H54 (cell line): ENCODE measurements at regions not wholly inside any gene's neighbourhood (a gene's known extent, or its start where the extent isn't known, plus 50 kb on each side); places are given as distances from the start of the nearest gene placed in this dataset.
"Not testable (repeated sequence)": the region's sequence is repeated elsewhere in the genome, so short reads cannot be mapped to it uniquely, and the experiment has no call there.

ENCODE experiments used
- DNase-seq: peaks from one replicate; pipeline ENCODE4 v3.0.0; 2011; ENCODE audit warnings: low spot score, mixed read lengths; ENCODE audit not compliant: insufficient read length
- FAIRE-seq: peaks from 3 replicates; lab custom pipeline; 2011; peaks lifted over from hg19 to GRCh38; lab: Jason Lieb, UNC
- POLR2A ChIP-seq: IDR thresholded peaks from 2 replicates; pipeline ENCODE4 v1.6.1; 2011; ENCODE audit warnings: low read depth, mild to moderate bottlenecking, low read length

- no peak for TF ChIP-seq POLR2A
- no peak for FAIRE-seq
- no peak for DNase-seq
These were observed 1280.5 kb upstream of the ZEB2 start for GRCh38 chr2:145800151-145801091.

GRCh38 chr2:145799595-145800108 lies 1279.7 kb upstream of the ZEB2 start:
- no peak for TF ChIP-seq POLR2A
- FAIRE-seq (no peak), DNase-seq (no peak)

DNA sequence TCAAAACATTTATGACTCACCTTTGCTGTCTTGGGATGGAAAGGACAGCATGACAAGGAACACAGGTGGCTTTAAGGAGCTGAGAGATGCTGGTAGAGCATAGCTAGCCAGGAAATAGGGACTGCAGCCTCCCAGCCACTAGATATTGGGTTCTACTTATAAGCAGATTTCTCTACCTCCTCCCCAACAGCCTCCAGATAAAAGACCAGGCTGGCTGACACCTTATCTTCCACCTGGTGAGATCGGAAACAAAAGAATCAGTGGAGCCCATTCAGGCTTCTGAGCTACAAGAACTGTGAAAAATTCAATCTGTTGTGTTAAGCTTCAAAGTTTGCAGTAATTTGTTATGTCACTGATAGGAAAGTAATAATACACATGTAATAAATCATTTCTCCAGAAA lies 1278.5 kb upstream of the ZEB2 start:
- no peak for TF ChIP-seq POLR2A
- FAIRE-seq = no peak
- no peak for DNase-seq

DNA sequence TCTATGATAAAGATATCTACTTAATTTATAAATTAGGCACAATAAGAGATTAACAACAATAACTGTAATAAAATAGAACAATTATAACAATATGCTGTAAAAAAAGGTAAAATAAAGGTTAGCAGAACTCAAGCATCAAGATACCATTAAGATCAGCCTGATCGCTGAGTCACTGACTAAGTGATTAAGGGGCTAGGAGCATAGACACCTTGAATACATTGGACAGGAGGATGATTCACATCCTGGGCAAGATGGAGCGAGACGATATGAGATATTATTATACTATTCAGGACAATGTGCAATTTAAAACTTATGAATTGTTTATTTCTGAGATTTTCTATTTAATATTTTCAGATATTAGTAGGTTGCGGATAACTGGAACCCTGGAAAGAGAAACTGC lies 1277.8 kb upstream of the ZEB2 start:
- DNase-seq = no peak
- FAIRE-seq = no peak
- no peak for TF ChIP-seq POLR2A

- no peak for DNase-seq
- FAIRE-seq = no peak
- no peak for TF ChIP-seq POLR2A
These were observed 1272.8 kb upstream of the ZEB2 start for GRCh38 chr2:145792745-145793144.

- no peak for TF ChIP-seq POLR2A
- no peak for FAIRE-seq
These were observed 1269.7 kb upstream of the ZEB2 start for GRCh38 chr2:145789636-145790035.

DNA sequence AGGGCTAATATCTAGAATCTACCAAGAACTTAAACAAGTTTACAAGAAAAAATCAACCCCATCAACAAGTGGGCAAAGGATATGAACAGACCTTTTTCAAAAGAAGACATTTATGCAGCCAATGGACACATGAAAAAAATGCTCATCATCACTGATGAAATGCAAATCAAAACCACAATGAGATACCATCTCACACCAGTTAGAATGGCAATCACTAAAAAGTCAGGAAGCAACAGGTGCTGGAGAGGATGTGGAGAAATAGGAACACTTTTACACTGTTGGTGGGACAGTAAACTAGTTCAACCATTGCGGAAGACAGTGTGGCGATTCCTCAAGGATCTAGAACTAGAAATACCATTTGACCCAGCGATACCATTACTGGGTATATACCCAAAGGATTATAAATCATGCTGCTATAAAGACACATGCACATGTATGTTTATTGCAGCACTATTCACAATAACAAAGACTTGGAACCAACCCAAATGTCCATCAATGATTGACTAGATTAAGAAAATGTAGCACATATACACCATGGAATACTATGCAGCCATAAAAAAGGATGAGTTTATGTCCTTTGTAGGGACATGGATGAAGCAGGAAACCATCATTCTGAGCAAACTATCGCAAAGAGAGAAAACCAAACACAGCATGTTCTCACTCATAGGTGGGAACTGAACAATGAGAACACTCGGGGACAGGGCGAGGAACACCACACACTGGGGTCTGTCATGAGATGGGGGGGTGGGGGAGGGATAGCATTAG lies 1267.9 kb upstream of the ZEB2 start:
- DNase-seq, FAIRE-seq: not testable (repeated sequence)

More at GRCh38 chr2:145789636-145790035, 1269.7 kb upstream of the ZEB2 start:
- no peak for DNase-seq

- not testable (repeated sequence) for DNase-seq, FAIRE-seq
These were observed 1262.7 kb upstream of the ZEB2 start for GRCh38 chr2:145782607-145783006.

- no peak for DNase-seq
- no peak for FAIRE-seq
- TF ChIP-seq POLR2A = no peak
These were observed 1258.0 kb upstream of the ZEB2 start for GRCh38 chr2:145777914-145778313.

DNA sequence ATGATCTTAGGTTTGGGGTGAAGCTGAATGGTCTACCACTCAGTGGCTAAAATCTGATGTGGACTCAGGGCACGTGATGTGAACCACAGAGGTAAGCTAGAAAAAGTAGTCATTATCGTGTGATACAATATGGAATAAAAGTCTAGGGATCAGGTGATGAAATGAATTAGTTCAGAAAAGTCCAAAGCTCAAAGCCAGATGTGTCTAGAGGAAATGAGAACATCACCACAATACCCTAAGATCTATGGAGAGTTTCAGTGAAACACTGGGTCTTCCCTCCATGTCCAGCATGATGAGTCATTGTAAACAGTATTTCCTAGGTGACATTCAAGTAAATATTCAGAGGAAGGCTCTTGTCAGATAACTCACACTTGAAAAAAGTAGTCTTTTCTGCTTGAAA lies 1257.4 kb upstream of the ZEB2 start:
- DNase-seq (no peak), FAIRE-seq (peak; percentile 68)
- TF ChIP-seq POLR2A = no peak

DNA sequence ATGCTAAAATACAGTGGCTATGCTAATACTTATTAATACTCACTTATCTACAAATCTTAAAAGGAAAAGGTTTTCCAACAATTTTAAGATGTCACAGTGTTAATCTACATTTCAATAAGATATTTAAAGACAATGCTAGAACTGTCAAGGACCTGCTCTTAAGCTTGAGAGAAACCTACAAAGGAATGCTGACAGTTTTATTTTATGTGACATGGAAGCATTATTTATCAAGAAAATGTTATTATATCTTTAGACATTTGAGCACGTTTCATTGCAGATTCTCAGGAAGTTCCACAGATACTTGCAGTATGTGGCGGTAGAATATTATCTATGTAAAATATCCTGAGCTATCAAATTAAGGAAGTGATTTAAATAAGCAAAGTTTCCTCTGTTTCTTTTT lies 1255.7 kb upstream of the ZEB2 start:
- no peak for DNase-seq
- FAIRE-seq = no peak
- TF ChIP-seq POLR2A = no peak

DNA sequence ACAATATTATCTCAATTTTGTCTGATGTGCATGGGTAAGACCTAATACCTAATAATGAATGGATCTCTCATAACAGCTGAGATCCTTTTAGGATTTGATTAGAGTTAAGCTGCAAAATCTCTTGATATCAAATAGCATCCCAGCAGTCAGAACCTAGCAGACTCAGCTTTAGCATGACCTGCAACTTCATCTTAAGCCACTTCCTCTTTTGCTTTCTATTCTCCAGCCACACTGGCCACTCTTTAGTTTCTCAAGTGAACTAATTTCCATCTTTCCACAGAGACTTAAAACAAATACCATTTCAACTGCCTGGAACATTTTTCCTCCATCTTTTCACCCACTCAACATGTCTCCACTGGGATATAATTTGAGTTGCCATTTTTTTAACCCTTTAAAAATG lies 1251.6 kb upstream of the ZEB2 start:
- TF ChIP-seq POLR2A = no peak
- FAIRE-seq (no peak), DNase-seq (no peak)

- no peak for FAIRE-seq
- no peak for DNase-seq
- TF ChIP-seq POLR2A = no peak
These were observed 1249.2 kb upstream of the ZEB2 start for GRCh38 chr2:145769011-145769716.

DNA sequence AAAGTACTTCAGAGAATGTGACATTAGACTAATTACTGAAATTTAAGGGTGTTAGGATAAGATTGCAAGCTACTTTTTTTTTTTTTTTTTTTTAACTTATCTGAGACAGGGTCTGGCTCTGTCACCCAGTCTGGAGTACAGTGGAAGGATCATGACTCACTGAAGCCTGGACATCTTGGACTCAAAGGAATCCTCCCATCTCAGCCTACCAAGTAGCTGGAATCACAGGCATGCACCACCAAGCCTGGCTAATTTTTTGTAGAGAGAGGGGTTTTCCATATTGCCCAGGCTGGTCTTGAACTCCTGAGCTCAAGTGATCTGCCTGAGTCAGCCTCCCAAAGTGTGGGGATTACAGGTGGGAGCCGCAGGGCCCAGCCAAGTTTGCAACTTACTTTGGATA lies 1246.0 kb upstream of the ZEB2 start:
- FAIRE-seq = no peak
- no peak for TF ChIP-seq POLR2A
- no peak for DNase-seq
